ENCODE measurements at regions not wholly inside any gene's neighbourhood (a gene's known extent, or its start where the extent isn't known, plus 50 kb on each side); places are given as distances from the start of the nearest gene placed in this dataset.
A peak's percentile ranks its signal among the peaks of the same experiment; 100 is the strongest.

DNA sequence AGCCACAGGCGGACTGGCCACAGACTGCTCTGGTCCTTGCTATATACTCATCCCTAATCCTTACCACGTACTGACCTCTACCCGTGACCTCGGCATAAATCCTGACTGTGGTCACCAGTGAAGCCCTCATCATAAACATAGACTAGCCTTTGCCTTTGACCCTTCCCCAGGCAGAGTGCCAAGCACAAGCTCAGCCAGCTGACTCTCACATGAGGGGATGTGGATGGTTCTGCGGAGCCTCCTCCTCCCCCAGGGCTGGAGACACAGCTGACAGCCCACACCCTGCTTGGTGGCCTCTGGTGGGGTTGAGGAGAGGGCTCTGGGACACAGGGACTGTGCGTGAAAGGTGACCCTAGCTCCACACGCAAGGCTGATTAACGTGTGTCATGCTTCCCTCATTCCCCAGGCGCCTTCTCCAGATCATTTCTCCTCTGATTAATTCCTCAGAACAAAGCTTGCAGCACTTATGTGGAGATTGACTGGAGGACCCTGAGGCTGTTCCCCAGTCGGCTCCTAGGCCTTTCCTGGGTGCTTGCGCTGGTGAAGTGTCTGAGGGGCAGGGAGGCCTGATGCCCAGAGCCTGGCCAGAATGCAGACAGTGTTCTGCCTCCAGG lies 241.5 kb upstream of the NLRP1 start:
- Mint-ChIP-seq H3K36me3 (no peaks in the 10 kb centered on the region), H3K27me3 (ENCODE audit: low read depth in 2 of 2) (peaks cover 8 to 54% of the 10 kb centered on the region in 2 donors), H3K4me1 (no peaks in the 10 kb centered on the region), H3K4me3 (no peak overlapping the region), H3K9me3 (no peaks in the 10 kb centered on the region), H3K27ac (no peak overlapping the region)
- Histone ChIP-seq H3K27ac (ENCODE audit: low read length) (no peak overlapping the region), H3K9me3 (ENCODE audit: control insufficient read depth, insufficient read depth, low read length) (no peaks in the 10 kb centered on the region), H3K27me3 (ENCODE audit: control insufficient read depth, insufficient read depth, low read length) (no peaks in the 10 kb centered on the region), H3K4me3 (ENCODE audit: low read length) (no peak overlapping the region), H3K36me3 (ENCODE audit: control insufficient read depth, insufficient read depth, low read length) (no peaks in the 10 kb centered on the region), H3K4me1 (ENCODE audit: control insufficient read depth, insufficient read depth, low read length) (no peaks in the 10 kb centered on the region)
- TF ChIP-seq, protein P1, sequence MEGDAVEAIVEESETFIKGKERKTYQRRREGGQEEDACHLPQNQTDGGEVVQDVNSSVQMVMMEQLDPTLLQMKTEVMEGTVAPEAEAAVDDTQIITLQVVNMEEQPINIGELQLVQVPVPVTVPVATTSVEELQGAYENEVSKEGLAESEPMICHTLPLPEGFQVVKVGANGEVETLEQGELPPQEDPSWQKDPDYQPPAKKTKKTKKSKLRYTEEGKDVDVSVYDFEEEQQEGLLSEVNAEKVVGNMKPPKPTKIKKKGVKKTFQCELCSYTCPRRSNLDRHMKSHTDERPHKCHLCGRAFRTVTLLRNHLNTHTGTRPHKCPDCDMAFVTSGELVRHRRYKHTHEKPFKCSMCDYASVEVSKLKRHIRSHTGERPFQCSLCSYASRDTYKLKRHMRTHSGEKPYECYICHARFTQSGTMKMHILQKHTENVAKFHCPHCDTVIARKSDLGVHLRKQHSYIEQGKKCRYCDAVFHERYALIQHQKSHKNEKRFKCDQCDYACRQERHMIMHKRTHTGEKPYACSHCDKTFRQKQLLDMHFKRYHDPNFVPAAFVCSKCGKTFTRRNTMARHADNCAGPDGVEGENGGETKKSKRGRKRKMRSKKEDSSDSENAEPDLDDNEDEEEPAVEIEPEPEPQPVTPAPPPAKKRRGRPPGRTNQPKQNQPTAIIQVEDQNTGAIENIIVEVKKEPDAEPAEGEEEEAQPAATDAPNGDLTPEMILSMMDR (IDR thresholded peaks at IDR 0.05): no peak
- no peak for ATAC-seq
- 88% methylated on average over 10 of the region's 11 CpGs for WGBS (ENCODE audit: insufficient coverage)
- intact Hi-C loops (cut with micrococcal nuclease): no loop called here
- DNase-seq: no peak

DNA sequence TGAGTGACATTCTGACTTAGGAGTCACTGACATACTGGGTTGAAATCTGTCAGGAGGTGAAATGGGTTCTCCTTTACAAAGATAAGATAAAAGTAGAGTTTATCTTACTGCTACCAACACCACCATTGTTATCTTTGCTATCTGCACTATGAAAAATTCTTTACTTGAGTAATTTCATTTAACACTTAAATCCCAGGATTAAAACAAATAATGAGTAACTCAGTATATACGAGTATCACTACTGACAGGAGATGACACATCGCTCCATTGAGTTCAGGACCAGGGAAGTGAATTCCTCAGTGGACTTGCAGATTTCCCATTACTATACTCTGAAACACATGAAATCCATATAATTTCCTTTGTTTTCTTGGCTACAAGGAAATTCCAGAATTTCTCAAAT lies 242.1 kb upstream of the NLRP1 start:
- Mint-ChIP-seq H3K27me3 (ENCODE audit: low read depth in 2 of 2) (peaks cover 8 to 54% of the 10 kb centered on the region in 2 donors), H3K27ac (no peak overlapping the region), H3K4me3 (no peak overlapping the region), H3K4me1 (no peaks in the 10 kb centered on the region), H3K9me3 (no peaks in the 10 kb centered on the region), H3K36me3 (no peaks in the 10 kb centered on the region)
- ATAC-seq (no peak), DNase-seq (no peak)
- Histone ChIP-seq H3K36me3 (ENCODE audit: control insufficient read depth, insufficient read depth, low read length) (no peaks in the 10 kb centered on the region), H3K4me1 (ENCODE audit: control insufficient read depth, insufficient read depth, low read length) (no peaks in the 10 kb centered on the region), H3K4me3 (ENCODE audit: low read length) (no peak overlapping the region), H3K27me3 (ENCODE audit: control insufficient read depth, insufficient read depth, low read length) (no peaks in the 10 kb centered on the region), H3K9me3 (ENCODE audit: control insufficient read depth, insufficient read depth, low read length) (no peaks in the 10 kb centered on the region), H3K27ac (ENCODE audit: low read length) (no peak overlapping the region)
- intact Hi-C loops (cut with micrococcal nuclease): no loop called here
- TF ChIP-seq, protein P1 (IDR thresholded peaks at IDR 0.05): no peak
- WGBS (ENCODE audit: insufficient coverage): 98% methylated on average over 2 of the region's 2 CpGs

DNA sequence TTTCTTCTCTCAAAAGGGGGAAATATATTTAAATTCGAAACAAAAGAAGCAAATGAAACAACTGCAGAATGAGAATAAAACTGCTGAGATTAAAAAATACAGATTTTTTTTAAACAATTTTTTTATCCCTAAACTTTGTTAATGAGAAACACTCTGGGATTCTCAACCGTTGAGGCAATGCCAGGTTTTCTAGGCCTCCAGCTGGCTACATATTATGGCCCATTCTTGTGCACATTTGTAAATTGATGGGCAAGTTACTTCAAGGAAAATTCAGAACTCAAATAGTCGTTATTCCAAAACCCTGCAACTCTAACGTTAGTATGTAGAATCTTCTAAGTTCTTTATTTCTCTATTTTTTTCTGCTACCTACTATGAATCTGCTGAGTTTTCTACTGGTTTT lies 239.3 kb upstream of the WSCD1 start:
- no peaks in the 10 kb centered on the region for H3K4me1 Mint-ChIP-seq
- H3K27ac ChIP-seq (ENCODE audit: low read length): no peak overlapping the region
- no peaks in the 10 kb centered on the region for H3K9me3 ChIP-seq (ENCODE audit: control insufficient read depth, insufficient read depth, low read length)
- peaks cover 2% of the 10 kb centered on the region for H3K27me3 ChIP-seq (ENCODE audit: control insufficient read depth, insufficient read depth, low read length)
- H3K27ac Mint-ChIP-seq: no peak overlapping the region
- intact Hi-C loops (cut with micrococcal nuclease): no loop called here
- no peak overlapping the region for H3K4me3 ChIP-seq (ENCODE audit: low read length)
- H3K4me3 Mint-ChIP-seq: no peak overlapping the region
- H3K27me3 Mint-ChIP-seq (ENCODE audit: low read depth in 2 of 2): peaks cover 8 to 60% of the 10 kb centered on the region in 2 donors
- H3K36me3 Mint-ChIP-seq: no peaks in the 10 kb centered on the region
- no peaks in the 10 kb centered on the region for H3K4me1 ChIP-seq (ENCODE audit: control insufficient read depth, insufficient read depth, low read length)
- TF ChIP-seq, protein P1 (IDR thresholded peaks at IDR 0.05): no peak
- no peak for DNase-seq
- 59% methylated on average over 2 of the region's 4 CpGs for WGBS (ENCODE audit: insufficient coverage)
- ATAC-seq: no peak
- no peaks in the 10 kb centered on the region for H3K9me3 Mint-ChIP-seq
- H3K36me3 ChIP-seq (ENCODE audit: control insufficient read depth, insufficient read depth, low read length): no peaks in the 10 kb centered on the region

DNA sequence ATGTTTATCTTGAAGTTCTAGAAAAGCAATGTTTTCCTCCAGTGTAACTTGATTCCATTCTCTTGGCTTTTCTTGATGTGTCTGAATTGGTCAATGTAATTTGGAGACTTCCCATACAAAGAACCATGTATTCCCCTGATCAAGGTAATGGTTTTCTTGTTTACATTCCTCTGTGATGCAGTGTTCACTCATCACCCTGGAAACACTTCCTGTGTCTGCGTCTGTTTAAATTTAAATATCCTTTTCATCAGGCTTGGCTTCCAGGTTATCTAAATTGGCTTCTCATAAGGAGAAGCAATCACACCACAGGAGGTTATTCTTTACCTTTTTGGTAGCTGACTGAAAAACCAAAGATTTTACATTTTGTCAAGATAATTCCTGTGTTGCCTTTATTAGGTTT lies 237.3 kb upstream of the WSCD1 start:
- DNase-seq (peak in 1 of 2 donors; percentile 36), ATAC-seq (no peak)
- no peak overlapping the region for H3K27ac Mint-ChIP-seq
- intact Hi-C loops (cut with micrococcal nuclease): no loop called here
- TF ChIP-seq, protein P1 (IDR thresholded peaks at IDR 0.05): no peak
- H3K4me1 ChIP-seq (ENCODE audit: control insufficient read depth, insufficient read depth, low read length): no peaks in the 10 kb centered on the region
- no peaks in the 10 kb centered on the region for H3K36me3 ChIP-seq (ENCODE audit: control insufficient read depth, insufficient read depth, low read length)
- no peak overlapping the region for H3K4me3 Mint-ChIP-seq
- WGBS (ENCODE audit: insufficient coverage): 9% methylated on average over 1 of the region's 1 CpG
- no peaks in the 10 kb centered on the region for H3K9me3 Mint-ChIP-seq
- no peak overlapping the region for H3K4me3 ChIP-seq (ENCODE audit: low read length)
- no peak overlapping the region for H3K27ac ChIP-seq (ENCODE audit: low read length)
- no peaks in the 10 kb centered on the region for H3K36me3 Mint-ChIP-seq
- no peaks in the 10 kb centered on the region for H3K4me1 Mint-ChIP-seq
- no peaks in the 10 kb centered on the region for H3K9me3 ChIP-seq (ENCODE audit: control insufficient read depth, insufficient read depth, low read length)
- H3K27me3 ChIP-seq (ENCODE audit: control insufficient read depth, insufficient read depth, low read length): peaks cover 2% of the 10 kb centered on the region
- peaks cover 8 to 46% of the 10 kb centered on the region in 2 donors for H3K27me3 Mint-ChIP-seq (ENCODE audit: low read depth in 2 of 2)
